ENCODE measurements at regions not wholly inside any gene's neighbourhood (a gene's known extent, or its start where the extent isn't known, plus 50 kb on each side); places are given as distances from the start of the nearest gene placed in this dataset.

- dilution Hi-C loops (cut with MboI; ENCODE audit: extremely low pct_ligation_motif_present, low sequenced_read_pairs) = no loop called here
- intact Hi-C loops (cut with micrococcal nuclease) = no loop called here
- TF ChIP-seq POLR2A (IDR thresholded peaks at IDR 0.05; ENCODE audit: low read depth, low read length) (no peak), CTCF (IDR thresholded peaks at IDR 0.05; ENCODE audit: extremely low read depth in 1 of 2, insufficient read depth in 1 of 2, low read depth in 1 of 2, low read length in 2 of 2) (no peak), MYC (IDR thresholded peaks at IDR 0.05; ENCODE audit: low read depth, low read length) (no peak), MAX (IDR thresholded peaks at IDR 0.05; ENCODE audit: insufficient read depth, insufficient read length) (no peak), POLR2AphosphoS5 (IDR thresholded peaks at IDR 0.05; ENCODE audit: insufficient read depth, low read depth, low read length) (no peak), JUN (IDR thresholded peaks at IDR 0.05; ENCODE audit: borderline replicate concordance, insufficient read depth, insufficient read length, low read depth) (no peak), EZH2 (IDR thresholded peaks at IDR 0.05; ENCODE audit: borderline replicate concordance, low read depth, low read length, severe bottlenecking) (no peak), GATA2 (IDR thresholded peaks at IDR 0.05; ENCODE audit: insufficient read depth, insufficient read length, low read depth, low read length) (no peak), FOS (IDR thresholded peaks at IDR 0.05; ENCODE audit: borderline replicate concordance, insufficient read depth, low read length) (no peak)
Measured at GRCh38 chr3:6222069-6222468, 638.8 kb upstream of the GRM7 start.

More at GRCh38 chr3:6222069-6222468, 638.8 kb upstream of the GRM7 start:
- H3K9me1 ChIP-seq (replicated peaks; ENCODE audit: control insufficient read depth, extremely low read depth, insufficient read depth, low read length) = no peaks in the 10 kb centered on the region
- BruUV-seq (replicated peaks) = no TSS peak
- H3K4me3 ChIP-seq (replicated peaks in 1 of 3; ENCODE audit: insufficient read depth in 1 of 3, low read depth in 1 of 3, low read length in 3 of 3) = no peak overlapping the region
- H3K27me3 ChIP-seq (ENCODE audit: control insufficient read depth in 2 of 2, insufficient read depth in 2 of 2, low read length in 2 of 2) = no peaks in the 10 kb centered on the region
- ChIA-PET POLR2A (no interaction called here), CTCF (no interaction called here)
- no peak overlapping the region for H3K27ac ChIP-seq (ENCODE audit: insufficient read depth, low read depth, low read length)
- H3K36me3 ChIP-seq (ENCODE audit: control insufficient read depth in 2 of 2, extremely low read depth in 1 of 2, insufficient read depth in 2 of 2, low read length in 2 of 2) = no peaks in the 10 kb centered on the region
- H3K9ac ChIP-seq (replicated peaks; ENCODE audit: extremely low read depth, insufficient read depth, low read length) = no peak overlapping the region
- DNase-seq (ENCODE audit: low read depth, low spot score) = no peak
- no peaks in the 10 kb centered on the region for H4K20me1 ChIP-seq (replicated peaks; ENCODE audit: control insufficient read depth, extremely low read depth, insufficient read depth, low read length)
- peaks cover 4% of the 10 kb centered on the region for H3K9me3 ChIP-seq (replicated peaks; ENCODE audit: control insufficient read depth, insufficient read depth, low read length)
- H3K4me2 ChIP-seq (ENCODE audit: insufficient read depth, low read length) = no peak overlapping the region
- no peak overlapping the region for H2AFZ ChIP-seq (ENCODE audit: low read depth, low read length)
- FAIRE-seq = no peak
- H3K79me2 ChIP-seq (ENCODE audit: control insufficient read depth, insufficient read depth, low read length) = no peaks in the 10 kb centered on the region
- no peaks in the 10 kb centered on the region for H3K4me1 ChIP-seq (ENCODE audit: control insufficient read depth, extremely low read depth, insufficient read depth, low read length)

Measured in endothelial cell of umbilical vein (primary cell).